DND-41 (cell line): ENCODE measurements at regions not wholly inside any gene's neighbourhood (a gene's known extent, or its start where the extent isn't known, plus 50 kb on each side); places are given as distances from the start of the nearest gene placed in this dataset.

Source experiments
- CTCF ChIP-seq: IDR thresholded peaks from 2 replicates; pipeline ENCODE4 v1.5.1; 2012; ENCODE audit warnings: borderline replicate concordance, low read length, moderate library complexity, mild to moderate bottlenecking; ENCODE audit not compliant: poor library complexity, severe bottlenecking; ENCODE audit errors: extremely low read depth
- EZH2 ChIP-seq: IDR thresholded peaks from 3 replicates; pipeline ENCODE4 v1.6.1; 2012; ENCODE audit warnings: borderline replicate concordance, low read depth, mild to moderate bottlenecking, moderate library complexity, low read length, inconsistent platforms; ENCODE audit not compliant: severe bottlenecking

- TF ChIP-seq CTCF (no peak), EZH2 (no peak)
Observed at GRCh38 chr15:39304931-39305728, 275.7 kb upstream of the THBS1 start.
